HEK293 (cell line): ENCODE measurements at regions not wholly inside any gene's neighbourhood (a gene's known extent, or its start where the extent isn't known, plus 50 kb on each side); places are given as distances from the start of the nearest gene placed in this dataset.
"Not testable (repeated sequence)": the region's sequence is repeated elsewhere in the genome, so short reads cannot be mapped to it uniquely, and the experiment has no call there.

Experiments used
- CTCF ChIA-PET: fragments of 350-600 bp; formaldehyde crosslinking; extraction: SDS; loops from one replicate; lab custom pipeline; 2021; ENCODE audit warnings: antibody characterized with exemption; lab: Yijun Ruan, JAX
- POLR2A ChIA-PET: fragments of 300-600 bp; formaldehyde crosslinking; extraction: SDS; loops from one replicate; lab custom pipeline; 2020; ENCODE audit warnings: antibody characterized with exemption, inconsistent platforms; lab: Yijun Ruan, JAX
- H3K27ac ChIP-seq: fragments of 200-500 bp; sonication (Bioruptor generic); 2 replicates; pipeline ENCODE4 v1.5.1; 2014; ENCODE audit warnings: low read depth, low read length, control low read depth, inconsistent platforms; ENCODE audit errors: extremely low read depth
- H3K36me3 ChIP-seq, 2 experiments: fragments of 200-500 bp in 1 of 2; sonication (Bioruptor generic) in 1 of 2; 1 replicate in 1 of 2; 2 replicates in 1 of 2; pipeline ENCODE4 v1.5.1; 2014 to 2017; ENCODE audit warnings: inconsistent platforms in 2 of 2, low read length in 2 of 2; ENCODE audit not compliant: control insufficient read depth in 2 of 2, insufficient read depth in 1 of 2
- H3K4me1 ChIP-seq: fragments of 200-500 bp; sonication (Bioruptor generic); 2 replicates; pipeline ENCODE4 v1.5.1; 2014; ENCODE audit warnings: mild to moderate bottlenecking, low read length, inconsistent platforms; ENCODE audit not compliant: control insufficient read depth, insufficient read depth
- H3K4me3 ChIP-seq: 2 replicates; pipeline ENCODE4 v1.5.1; 2011; ENCODE audit warnings: low read depth, mild to moderate bottlenecking, control low read depth, low read length, moderate library complexity
- H3K9me3 ChIP-seq: fragments of 200-500 bp; sonication (Bioruptor generic); 2 replicates; pipeline ENCODE4 v1.5.1; 2014; ENCODE audit warnings: low read depth, low read length, inconsistent platforms; ENCODE audit not compliant: control insufficient read depth, insufficient read depth
- FEZF1 ChIP-seq: fragments of 450-650 bp; formaldehyde crosslinking; IDR thresholded peaks from 2 replicates; pipeline ENCODE4 v1.5.1; 2016; ENCODE audit warnings: missing biosample characterization, missing genetic modification characterization
- IKZF3 ChIP-seq: fragments of 450-650 bp; IDR thresholded peaks from 2 replicates; pipeline ENCODE4 v1.5.0; 2018; ENCODE audit warnings: missing biosample characterization, mild to moderate bottlenecking, missing genetic modification characterization, moderate library complexity
- KLF16 ChIP-seq: fragments of 450-650 bp; formaldehyde crosslinking; IDR thresholded peaks from 2 replicates; pipeline ENCODE4 v1.5.1; 2017; ENCODE audit warnings: missing biosample characterization, missing genetic modification characterization
- OVOL3 ChIP-seq: fragments of 450-650 bp; formaldehyde crosslinking; IDR thresholded peaks from 2 replicates; pipeline ENCODE4 v1.5.1; 2016; ENCODE audit warnings: missing biosample characterization, missing genetic modification characterization
- SALL2 ChIP-seq: fragments of 450-650 bp; formaldehyde crosslinking; IDR thresholded peaks from 2 replicates; pipeline ENCODE4 v1.5.0; 2017; ENCODE audit warnings: missing biosample characterization, mild to moderate bottlenecking, missing genetic modification characterization, borderline replicate concordance
- SCRT2 ChIP-seq: fragments of 450-650 bp; formaldehyde crosslinking; IDR thresholded peaks from 2 replicates; pipeline ENCODE4 v1.5.1; 2016; ENCODE audit warnings: missing biosample characterization, missing genetic modification characterization
- ZBTB10 ChIP-seq: fragments of 450-650 bp; formaldehyde crosslinking; IDR thresholded peaks from 2 replicates; pipeline ENCODE4 v1.5.1; 2016; ENCODE audit warnings: missing biosample characterization, missing genetic modification characterization
- ZFHX2 ChIP-seq: fragments of 450-650 bp; formaldehyde crosslinking; conservative IDR thresholded peaks from 2 replicates; pipeline ENCODE4 v1.5.1; 2016; ENCODE audit warnings: missing biosample characterization, missing genetic modification characterization
- ZNF10 ChIP-seq: fragments of 450-650 bp; formaldehyde crosslinking; IDR thresholded peaks from 2 replicates; pipeline ENCODE4 v1.5.1; 2017; ENCODE audit warnings: missing biosample characterization, missing genetic modification characterization
- ZNF114 ChIP-seq: fragments of 450-650 bp; formaldehyde crosslinking; IDR thresholded peaks from 2 replicates; pipeline ENCODE4 v1.5.0; 2017; ENCODE audit warnings: missing biosample characterization, missing genetic modification characterization
- ZNF175 ChIP-seq: fragments of 450-650 bp; formaldehyde crosslinking; IDR thresholded peaks from 2 replicates; pipeline ENCODE4 v1.5.1; 2016; ENCODE audit warnings: missing biosample characterization, missing genetic modification characterization
- ZNF2 ChIP-seq: fragments of 450-650 bp; formaldehyde crosslinking; IDR thresholded peaks from 2 replicates; pipeline ENCODE4 v1.5.1; 2016; ENCODE audit warnings: missing biosample characterization, missing genetic modification characterization
- ZNF214 ChIP-seq: fragments of 450-650 bp; formaldehyde crosslinking; IDR thresholded peaks from 2 replicates; pipeline ENCODE4 v1.5.1; 2017; ENCODE audit warnings: missing biosample characterization, mild to moderate bottlenecking, missing genetic modification characterization, borderline replicate concordance
- ZNF292 ChIP-seq: fragments of 450-650 bp; formaldehyde crosslinking; IDR thresholded peaks from 2 replicates; pipeline ENCODE4 v1.5.1; 2016; ENCODE audit warnings: low read depth, missing biosample characterization, missing genetic modification characterization, borderline replicate concordance
- ZNF302 ChIP-seq: fragments of 450-650 bp; formaldehyde crosslinking; IDR thresholded peaks from 2 replicates; pipeline ENCODE4 v1.5.1; 2016; ENCODE audit warnings: missing biosample characterization, missing genetic modification characterization, low read depth
- ZNF341 ChIP-seq: fragments of 450-650 bp; formaldehyde crosslinking; IDR thresholded peaks from 2 replicates; pipeline ENCODE4; 2016; ENCODE audit warnings: low read depth, missing biosample characterization, missing genetic modification characterization
- ZNF354C ChIP-seq: fragments of 450-650 bp; formaldehyde crosslinking; IDR thresholded peaks from 2 replicates; pipeline ENCODE4 v1.5.1; 2016; ENCODE audit warnings: missing biosample characterization, missing genetic modification characterization, low read depth, borderline replicate concordance
- ZNF501 ChIP-seq: fragments of 450-650 bp; formaldehyde crosslinking; IDR thresholded peaks from 2 replicates; pipeline ENCODE4 v1.5.1; 2016; ENCODE audit warnings: missing biosample characterization, missing genetic modification characterization
- ZNF561 ChIP-seq: fragments of 450-650 bp; IDR thresholded peaks from 2 replicates; pipeline ENCODE4 v1.5.1; 2018; ENCODE audit warnings: missing biosample characterization, missing genetic modification characterization, borderline replicate concordance
- ZNF629 ChIP-seq: fragments of 450-650 bp; formaldehyde crosslinking; IDR thresholded peaks from 2 replicates; pipeline ENCODE4 v1.5.1; 2017; ENCODE audit warnings: missing biosample characterization, missing genetic modification characterization
- ZNF677 ChIP-seq: fragments of 450-650 bp; IDR thresholded peaks from 2 replicates; pipeline ENCODE4 v1.5.0; 2018; ENCODE audit warnings: missing biosample characterization, mild to moderate bottlenecking, missing genetic modification characterization, moderate library complexity
- ZNF707 ChIP-seq: fragments of 450-650 bp; formaldehyde crosslinking; IDR thresholded peaks from 2 replicates; pipeline ENCODE4 v1.5.1; 2016; ENCODE audit warnings: missing biosample characterization, missing genetic modification characterization
- ZNF768 ChIP-seq: fragments of 450-650 bp; formaldehyde crosslinking; IDR thresholded peaks from 2 replicates; pipeline ENCODE4 v1.5.1; 2018; ENCODE audit warnings: missing biosample characterization, mild to moderate bottlenecking, missing genetic modification characterization
- ZNF777 ChIP-seq: fragments of 450-650 bp; formaldehyde crosslinking; IDR thresholded peaks from 2 replicates; pipeline ENCODE4 v1.5.1; 2017; ENCODE audit warnings: missing biosample characterization, missing genetic modification characterization, borderline replicate concordance
- TF ChIP-seq, protein P1 (sequence below): fragments of 450-650 bp; formaldehyde crosslinking; IDR thresholded peaks from 2 replicates; pipeline ENCODE4 v1.5.1; 2017; ENCODE audit warnings: missing biosample characterization, missing genetic modification characterization
- TF ChIP-seq, protein P2 (sequence below): fragments of 450-650 bp; formaldehyde crosslinking; IDR thresholded peaks from 2 replicates; pipeline ENCODE4 v1.5.1; 2016; ENCODE audit warnings: missing biosample characterization, missing genetic modification characterization

- no peak for TF ChIP-seq ZNF777
- no peak for TF ChIP-seq FEZF1 (tag by site-specific recombination)
- no peak for TF ChIP-seq ZNF292 (tag by site-specific recombination)
- TF ChIP-seq IKZF3: no peak
- no peak for TF ChIP-seq ZNF768 (tag by site-specific recombination)
- TF ChIP-seq ZNF707: no peak
- no peak for TF ChIP-seq OVOL3 (tag by site-specific recombination)
- TF ChIP-seq ZNF114 (tag by site-specific recombination): no peak
- TF ChIP-seq, protein P1, sequence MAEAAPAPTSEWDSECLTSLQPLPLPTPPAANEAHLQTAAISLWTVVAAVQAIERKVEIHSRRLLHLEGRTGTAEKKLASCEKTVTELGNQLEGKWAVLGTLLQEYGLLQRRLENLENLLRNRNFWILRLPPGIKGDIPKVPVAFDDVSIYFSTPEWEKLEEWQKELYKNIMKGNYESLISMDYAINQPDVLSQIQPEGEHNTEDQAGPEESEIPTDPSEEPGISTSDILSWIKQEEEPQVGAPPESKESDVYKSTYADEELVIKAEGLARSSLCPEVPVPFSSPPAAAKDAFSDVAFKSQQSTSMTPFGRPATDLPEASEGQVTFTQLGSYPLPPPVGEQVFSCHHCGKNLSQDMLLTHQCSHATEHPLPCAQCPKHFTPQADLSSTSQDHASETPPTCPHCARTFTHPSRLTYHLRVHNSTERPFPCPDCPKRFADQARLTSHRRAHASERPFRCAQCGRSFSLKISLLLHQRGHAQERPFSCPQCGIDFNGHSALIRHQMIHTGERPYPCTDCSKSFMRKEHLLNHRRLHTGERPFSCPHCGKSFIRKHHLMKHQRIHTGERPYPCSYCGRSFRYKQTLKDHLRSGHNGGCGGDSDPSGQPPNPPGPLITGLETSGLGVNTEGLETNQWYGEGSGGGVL (tag by site-specific recombination): no peak
- no peak for TF ChIP-seq ZNF10 (tag by site-specific recombination)
- TF ChIP-seq ZNF2 (tag by site-specific recombination): no peak
Observed at GRCh38 chr5:44532981-44533380, 143.8 kb upstream of the FGF10 start (continued).

- H3K4me1 ChIP-seq, POLR2A ChIA-PET, H3K9me3 ChIP-seq, H3K36me3 ChIP-seq, H3K27ac ChIP-seq, H3K4me3 ChIP-seq, CTCF ChIA-PET: not testable (repeated sequence)
Observed at GRCh38 chr5:44531756-44532155, 142.5 kb upstream of the FGF10 start.

- H3K9me3 ChIP-seq, POLR2A ChIA-PET, H3K4me3 ChIP-seq, H3K4me1 ChIP-seq, CTCF ChIA-PET, H3K36me3 ChIP-seq, H3K27ac ChIP-seq: not testable (repeated sequence)
Observed at GRCh38 chr5:44530783-44531182, 141.6 kb upstream of the FGF10 start.

DNA sequence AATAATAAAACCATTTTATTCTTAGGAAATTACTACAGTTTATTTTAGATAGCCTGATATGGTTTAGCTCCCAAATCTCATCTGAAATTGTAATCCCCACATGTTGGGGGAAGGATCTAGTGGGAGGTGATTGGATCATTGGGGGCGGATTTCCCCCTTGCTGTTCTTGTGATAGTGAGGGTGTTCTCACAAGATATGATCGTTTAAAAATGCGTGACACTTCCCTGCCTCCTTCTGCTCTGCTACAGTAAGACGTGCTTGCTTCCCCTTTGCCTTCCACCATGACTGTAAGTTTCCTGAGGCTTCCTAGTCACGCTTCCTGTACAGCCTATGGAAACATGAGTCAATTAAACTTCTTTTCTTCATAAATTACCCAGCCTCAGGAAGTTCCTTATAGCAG, 122.4 kb upstream of the FGF10 start:
- no peak overlapping the region for H3K27ac ChIP-seq
- ChIA-PET CTCF (interaction anchor here (0.6 kb wide), 2 partner anchors 76 to 1647 kb away, joined by 3 read pairs; no protein-coding TSS in a partner anchor), POLR2A (no interaction called here)
- no peaks in the 10 kb centered on the region for H3K9me3 ChIP-seq
- no peaks in the 10 kb centered on the region for H3K4me1 ChIP-seq
- H3K4me3 ChIP-seq: no peak overlapping the region
- H3K36me3 ChIP-seq: no peaks in the 10 kb centered on the region
- TF ChIP-seq ZFHX2 (no peak), ZNF561 (tag by site-specific recombination) (no peak), SCRT2 (no peak), ZNF114 (tag by site-specific recombination) (no peak), ZNF341 (tag by site-specific recombination) (no peak), ZNF2 (tag by site-specific recombination) (no peak), ZNF175 (tag by site-specific recombination) (no peak), KLF16 (tag by site-specific recombination) (no peak), ZNF302 (no peak), SALL2 (no peak), ZNF629 (tag by site-specific recombination) (no peak), ZNF677 (tag by site-specific recombination) (no peak), ZBTB10 (tag by site-specific recombination) (no peak), ZNF354C (tag by site-specific recombination) (no peak), ZNF501 (no peak), ZNF214 (tag by site-specific recombination) (no peak)
- TF ChIP-seq, protein P2, sequence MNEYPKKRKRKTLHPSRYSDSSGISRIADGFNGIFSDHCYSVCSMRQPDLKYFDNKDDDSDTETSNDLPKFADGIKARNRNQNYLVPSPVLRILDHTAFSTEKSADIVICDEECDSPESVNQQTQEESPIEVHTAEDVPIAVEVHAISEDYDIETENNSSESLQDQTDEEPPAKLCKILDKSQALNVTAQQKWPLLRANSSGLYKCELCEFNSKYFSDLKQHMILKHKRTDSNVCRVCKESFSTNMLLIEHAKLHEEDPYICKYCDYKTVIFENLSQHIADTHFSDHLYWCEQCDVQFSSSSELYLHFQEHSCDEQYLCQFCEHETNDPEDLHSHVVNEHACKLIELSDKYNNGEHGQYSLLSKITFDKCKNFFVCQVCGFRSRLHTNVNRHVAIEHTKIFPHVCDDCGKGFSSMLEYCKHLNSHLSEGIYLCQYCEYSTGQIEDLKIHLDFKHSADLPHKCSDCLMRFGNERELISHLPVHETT (tag by site-specific recombination): no peak
